ENCODE measurements at regions not wholly inside any gene's neighbourhood (a gene's known extent, or its start where the extent isn't known, plus 50 kb on each side); places are given as distances from the start of the nearest gene placed in this dataset.
A peak's percentile ranks its signal among the peaks of the same experiment; 100 is the strongest.

DNA sequence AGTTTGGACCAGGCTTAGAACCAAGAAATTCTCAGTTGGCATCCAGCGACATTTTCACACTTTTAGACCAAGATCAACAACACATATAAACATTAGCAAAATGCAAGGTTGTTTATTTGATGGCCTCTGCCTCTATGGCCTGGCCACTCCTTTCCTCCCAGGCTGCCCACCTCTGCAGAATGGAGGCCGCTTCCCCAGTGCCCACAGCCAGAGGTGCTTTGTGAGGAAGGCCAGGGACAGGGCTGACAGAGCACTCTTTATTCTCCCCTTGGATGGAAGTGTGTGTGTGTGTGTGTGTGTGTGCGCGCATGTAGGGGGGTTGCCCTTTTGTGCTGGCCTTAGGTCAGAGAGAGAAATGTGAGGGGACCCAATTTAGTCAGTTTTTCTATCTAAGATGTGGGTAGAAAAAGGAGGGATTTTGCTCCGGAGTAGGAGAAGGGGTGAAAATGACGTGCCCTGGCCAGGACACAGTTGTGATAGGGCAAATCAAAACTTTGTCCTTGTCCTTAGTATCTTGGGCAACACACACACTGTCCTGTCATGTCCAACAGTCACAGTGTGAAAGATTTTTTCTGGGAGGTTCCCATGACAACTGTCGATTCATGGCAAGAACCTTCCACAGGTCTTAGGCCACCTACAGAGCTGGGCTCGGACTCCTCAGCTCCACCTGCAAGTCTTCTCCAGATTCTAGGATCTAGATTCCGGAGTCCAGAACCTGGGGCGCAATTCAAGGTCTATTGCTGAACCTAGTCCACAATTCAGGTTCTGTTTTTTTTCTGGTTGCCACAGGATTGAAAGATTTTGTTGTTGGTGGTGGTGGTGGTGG is 104.9 kb upstream of the SLC2A1 start:
- Mint-ChIP-seq H3K27ac (no peak overlapping the region), H3K4me3 (no peak overlapping the region), H3K36me3 (no peaks in the 10 kb centered on the region), H3K9me3 (no peaks in the 10 kb centered on the region), H3K4me1 (ENCODE audit: unreplicated experiment) (peaks cover 11% of the 10 kb centered on the region), H3K27me3 (no peaks in the 10 kb centered on the region)
- DNase-seq (ENCODE audit: extremely low spot score, unreplicated experiment): no peak
- TF ChIP-seq, protein P1, sequence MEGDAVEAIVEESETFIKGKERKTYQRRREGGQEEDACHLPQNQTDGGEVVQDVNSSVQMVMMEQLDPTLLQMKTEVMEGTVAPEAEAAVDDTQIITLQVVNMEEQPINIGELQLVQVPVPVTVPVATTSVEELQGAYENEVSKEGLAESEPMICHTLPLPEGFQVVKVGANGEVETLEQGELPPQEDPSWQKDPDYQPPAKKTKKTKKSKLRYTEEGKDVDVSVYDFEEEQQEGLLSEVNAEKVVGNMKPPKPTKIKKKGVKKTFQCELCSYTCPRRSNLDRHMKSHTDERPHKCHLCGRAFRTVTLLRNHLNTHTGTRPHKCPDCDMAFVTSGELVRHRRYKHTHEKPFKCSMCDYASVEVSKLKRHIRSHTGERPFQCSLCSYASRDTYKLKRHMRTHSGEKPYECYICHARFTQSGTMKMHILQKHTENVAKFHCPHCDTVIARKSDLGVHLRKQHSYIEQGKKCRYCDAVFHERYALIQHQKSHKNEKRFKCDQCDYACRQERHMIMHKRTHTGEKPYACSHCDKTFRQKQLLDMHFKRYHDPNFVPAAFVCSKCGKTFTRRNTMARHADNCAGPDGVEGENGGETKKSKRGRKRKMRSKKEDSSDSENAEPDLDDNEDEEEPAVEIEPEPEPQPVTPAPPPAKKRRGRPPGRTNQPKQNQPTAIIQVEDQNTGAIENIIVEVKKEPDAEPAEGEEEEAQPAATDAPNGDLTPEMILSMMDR (conservative IDR thresholded peaks at IDR 0.05): no peak

DNA sequence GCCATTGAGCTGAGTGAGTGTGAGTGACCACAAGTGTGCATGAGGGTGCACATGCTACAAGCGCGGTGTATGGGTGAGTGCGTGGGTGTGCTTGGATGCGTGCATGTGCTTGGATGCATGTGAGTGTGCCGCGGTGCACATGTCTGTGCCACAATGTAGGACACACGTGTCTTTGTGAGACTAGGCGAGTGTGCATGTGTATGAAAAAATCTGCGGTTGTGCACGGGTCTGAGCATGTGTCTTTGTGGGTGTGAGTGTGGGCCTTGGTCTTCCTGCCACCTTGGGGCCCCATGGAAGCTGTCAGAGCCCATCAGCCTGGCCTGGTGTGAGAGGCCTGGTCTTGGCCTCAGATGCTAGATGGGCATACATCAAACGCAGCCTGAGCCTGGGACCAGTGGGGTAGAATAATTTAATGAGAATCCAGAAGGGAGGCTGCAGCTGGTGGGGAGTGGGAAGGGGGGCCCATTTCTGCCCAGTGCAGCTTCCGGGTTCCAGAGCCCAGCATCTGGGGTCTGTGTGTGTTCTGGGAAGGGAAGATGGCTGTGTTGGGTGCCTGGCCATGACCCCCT is 103.9 kb upstream of the SLC2A1 start:
- no peak overlapping the region for H3K27ac Mint-ChIP-seq
- DNase-seq (ENCODE audit: extremely low spot score, unreplicated experiment): no peak
- no peak overlapping the region for H3K4me3 Mint-ChIP-seq
- no peaks in the 10 kb centered on the region for H3K27me3 Mint-ChIP-seq
- TF ChIP-seq, protein P1 (conservative IDR thresholded peaks at IDR 0.05): no peak
- H3K9me3 Mint-ChIP-seq: no peaks in the 10 kb centered on the region
- peaks cover 21% of the 10 kb centered on the region for H3K4me1 Mint-ChIP-seq (ENCODE audit: unreplicated experiment)
- H3K36me3 Mint-ChIP-seq: no peaks in the 10 kb centered on the region

DNA sequence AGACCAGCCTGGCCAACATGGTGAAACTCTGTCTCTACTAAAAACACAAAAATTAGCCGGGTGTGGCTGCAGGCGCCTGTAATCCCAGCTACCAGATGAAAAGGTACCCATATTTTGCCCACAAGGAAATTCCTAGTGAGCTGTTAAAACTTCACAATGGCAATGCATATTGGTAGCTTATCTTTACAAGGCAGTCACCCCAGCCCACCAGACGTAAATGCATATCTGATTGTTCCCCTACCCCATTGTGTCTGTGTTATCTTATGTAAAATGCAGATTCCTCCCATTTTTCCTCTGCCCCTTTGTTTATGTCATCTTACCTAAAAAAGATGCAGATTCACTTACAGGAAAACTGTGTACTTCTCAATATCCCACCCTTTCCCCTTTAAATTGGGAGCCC is 103.1 kb upstream of the SLC2A1 start:
- no peaks in the 10 kb centered on the region for H3K27me3 Mint-ChIP-seq
- H3K27ac Mint-ChIP-seq: no peak overlapping the region
- H3K36me3 Mint-ChIP-seq: no peaks in the 10 kb centered on the region
- TF ChIP-seq, protein P1 (conservative IDR thresholded peaks at IDR 0.05): no peak
- no peak for DNase-seq (ENCODE audit: extremely low spot score, unreplicated experiment)
- H3K4me1 Mint-ChIP-seq (ENCODE audit: unreplicated experiment): peaks cover 29% of the 10 kb centered on the region
- no peak overlapping the region for H3K4me3 Mint-ChIP-seq
- H3K9me3 Mint-ChIP-seq: no peaks in the 10 kb centered on the region

DNA sequence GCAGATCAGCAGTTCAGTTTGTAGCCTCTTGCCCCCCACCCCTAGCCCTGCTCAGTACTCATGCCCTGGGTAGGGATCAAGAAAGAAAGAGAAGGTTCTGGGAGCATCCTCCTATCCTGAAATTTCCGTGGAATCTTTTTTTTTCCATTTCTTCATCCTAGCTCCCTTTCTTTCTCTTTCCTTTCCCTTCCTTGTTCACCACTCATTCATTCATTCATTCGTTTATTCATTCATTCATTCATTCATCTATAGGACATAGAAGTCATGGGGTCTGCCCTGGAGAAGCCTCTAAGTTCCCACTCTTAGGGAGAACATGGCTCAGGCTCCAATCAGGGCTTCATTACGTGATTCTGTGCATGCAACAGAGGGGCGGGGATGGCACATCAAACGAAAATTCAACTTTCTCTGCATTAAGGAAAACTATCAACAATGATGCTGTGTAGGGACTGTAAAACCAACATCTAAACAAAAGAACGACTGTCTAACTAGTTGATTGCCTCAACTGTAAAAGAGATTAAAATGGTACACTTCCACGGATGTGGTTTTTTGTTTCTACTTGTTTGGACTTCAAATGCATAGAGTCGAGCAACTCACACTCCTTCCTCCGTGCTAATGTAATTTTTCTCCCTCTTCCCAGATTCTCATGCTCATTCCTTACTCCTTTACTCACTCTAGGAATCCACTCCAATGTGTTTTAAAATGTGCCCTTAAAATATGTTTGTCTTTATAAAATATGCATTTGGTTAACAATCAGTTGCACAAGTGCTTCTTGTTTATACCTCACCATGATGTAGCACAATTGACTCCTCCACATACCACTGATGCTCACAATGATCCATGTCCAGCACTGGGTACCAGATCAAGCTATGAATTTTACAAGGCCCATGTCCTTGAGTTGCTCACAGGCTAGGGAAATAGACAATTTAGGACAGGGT is 101.2 kb upstream of the SLC2A1 start:
- DNase-seq (ENCODE audit: extremely low spot score, unreplicated experiment): no peak
- H3K27ac Mint-ChIP-seq: no peak overlapping the region
- TF ChIP-seq, protein P1 (conservative IDR thresholded peaks at IDR 0.05): no peak
- no peaks in the 10 kb centered on the region for H3K9me3 Mint-ChIP-seq
- peaks cover 31% of the 10 kb centered on the region for H3K4me1 Mint-ChIP-seq (ENCODE audit: unreplicated experiment)
- no peak overlapping the region for H3K4me3 Mint-ChIP-seq
- H3K36me3 Mint-ChIP-seq: no peaks in the 10 kb centered on the region
- no peaks in the 10 kb centered on the region for H3K27me3 Mint-ChIP-seq

DNA sequence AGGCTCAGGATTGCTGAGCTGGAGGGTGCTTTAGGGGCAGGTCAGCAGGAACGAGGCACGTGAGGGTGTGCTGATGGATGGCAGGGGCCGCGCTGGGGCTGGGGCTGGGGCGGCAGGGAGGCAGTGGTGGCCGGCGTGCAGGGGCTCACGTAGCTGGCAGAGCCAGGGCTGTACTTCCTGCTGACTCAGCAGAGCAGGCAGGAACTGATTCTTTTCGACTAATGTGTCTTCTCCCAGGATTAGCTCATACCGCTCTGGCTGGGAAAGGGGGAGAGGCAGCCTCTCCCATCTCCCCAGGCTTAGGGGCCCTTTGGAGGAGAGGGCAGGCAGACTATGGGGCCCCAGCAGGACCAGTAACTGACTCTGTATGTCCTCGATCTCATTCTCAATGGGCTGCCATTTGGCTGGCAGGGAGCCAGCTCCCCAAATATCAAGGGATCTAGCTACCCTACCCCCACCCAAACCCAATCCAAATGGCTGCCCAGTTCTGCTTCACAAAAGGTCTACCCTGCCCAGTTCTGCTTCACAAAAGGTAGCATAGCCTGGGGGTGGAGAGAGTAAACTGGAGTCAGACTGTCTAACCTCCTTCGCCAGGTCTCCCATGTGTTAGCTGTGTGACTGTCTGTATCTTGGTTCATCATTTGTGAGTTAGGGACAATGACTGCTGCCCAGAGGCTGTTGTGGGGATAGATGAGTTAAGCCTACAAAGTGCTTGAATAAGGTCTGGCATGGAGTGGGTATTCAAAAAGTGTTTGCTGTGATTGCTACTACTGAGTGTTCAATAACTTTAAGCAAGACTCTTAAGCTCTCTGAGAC is 100.1 kb upstream of the SLC2A1 start:
- Mint-ChIP-seq H3K4me1 (ENCODE audit: unreplicated experiment) (peaks cover 31% of the 10 kb centered on the region), H3K27ac (peak overlapping the region; percentile 75)
- no peak for DNase-seq (ENCODE audit: extremely low spot score, unreplicated experiment)

More for the DNA sequence above, 100.1 kb upstream of the SLC2A1 start:
- H3K9me3 Mint-ChIP-seq: no peaks in the 10 kb centered on the region
- TF ChIP-seq, protein P1 (conservative IDR thresholded peaks at IDR 0.05): no peak
- H3K27me3 Mint-ChIP-seq: no peaks in the 10 kb centered on the region
- peak overlapping the region; percentile 27 for H3K4me3 Mint-ChIP-seq
- no peaks in the 10 kb centered on the region for H3K36me3 Mint-ChIP-seq

All from type B pancreatic cell (in vitro differentiated cells).